ENCODE measurements at regions not wholly inside any gene's neighbourhood (a gene's known extent, or its start where the extent isn't known, plus 50 kb on each side); places are given as distances from the start of the nearest gene placed in this dataset.

DNA sequence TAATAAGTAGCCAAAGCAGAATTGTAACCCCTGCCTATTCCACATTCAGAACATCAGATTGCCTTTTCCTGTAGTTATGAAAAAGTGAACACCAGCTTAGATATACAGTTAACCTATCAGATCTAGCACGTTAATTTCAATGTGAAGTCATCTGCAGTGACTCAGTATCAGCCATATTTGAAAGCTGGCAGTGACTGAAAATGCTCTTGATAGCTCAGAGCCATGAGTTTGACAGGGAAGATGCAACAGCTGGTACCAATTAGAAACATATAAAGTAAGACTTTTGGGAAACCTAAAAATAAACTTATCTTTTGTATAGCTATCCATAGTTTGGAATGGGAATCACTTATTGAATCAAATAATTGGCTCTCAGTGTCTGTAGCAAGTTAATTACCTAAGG is 284.1 kb upstream of the NPSR1 start:
- no peak overlapping the region for H3K4me3 ChIP-seq
- H3K36me3 ChIP-seq = no peaks in the 10 kb centered on the region
- no peak overlapping the region for H3K27ac ChIP-seq
- no peaks in the 10 kb centered on the region for H3K4me1 ChIP-seq
- H3K9me3 ChIP-seq = no peaks in the 10 kb centered on the region
- TF ChIP-seq, protein P1, sequence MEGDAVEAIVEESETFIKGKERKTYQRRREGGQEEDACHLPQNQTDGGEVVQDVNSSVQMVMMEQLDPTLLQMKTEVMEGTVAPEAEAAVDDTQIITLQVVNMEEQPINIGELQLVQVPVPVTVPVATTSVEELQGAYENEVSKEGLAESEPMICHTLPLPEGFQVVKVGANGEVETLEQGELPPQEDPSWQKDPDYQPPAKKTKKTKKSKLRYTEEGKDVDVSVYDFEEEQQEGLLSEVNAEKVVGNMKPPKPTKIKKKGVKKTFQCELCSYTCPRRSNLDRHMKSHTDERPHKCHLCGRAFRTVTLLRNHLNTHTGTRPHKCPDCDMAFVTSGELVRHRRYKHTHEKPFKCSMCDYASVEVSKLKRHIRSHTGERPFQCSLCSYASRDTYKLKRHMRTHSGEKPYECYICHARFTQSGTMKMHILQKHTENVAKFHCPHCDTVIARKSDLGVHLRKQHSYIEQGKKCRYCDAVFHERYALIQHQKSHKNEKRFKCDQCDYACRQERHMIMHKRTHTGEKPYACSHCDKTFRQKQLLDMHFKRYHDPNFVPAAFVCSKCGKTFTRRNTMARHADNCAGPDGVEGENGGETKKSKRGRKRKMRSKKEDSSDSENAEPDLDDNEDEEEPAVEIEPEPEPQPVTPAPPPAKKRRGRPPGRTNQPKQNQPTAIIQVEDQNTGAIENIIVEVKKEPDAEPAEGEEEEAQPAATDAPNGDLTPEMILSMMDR (IDR thresholded peaks at IDR 0.05) = no peak
- DNase-seq (ENCODE audit: low spot score) = no peak
- no peaks in the 10 kb centered on the region for H3K27me3 ChIP-seq

DNA sequence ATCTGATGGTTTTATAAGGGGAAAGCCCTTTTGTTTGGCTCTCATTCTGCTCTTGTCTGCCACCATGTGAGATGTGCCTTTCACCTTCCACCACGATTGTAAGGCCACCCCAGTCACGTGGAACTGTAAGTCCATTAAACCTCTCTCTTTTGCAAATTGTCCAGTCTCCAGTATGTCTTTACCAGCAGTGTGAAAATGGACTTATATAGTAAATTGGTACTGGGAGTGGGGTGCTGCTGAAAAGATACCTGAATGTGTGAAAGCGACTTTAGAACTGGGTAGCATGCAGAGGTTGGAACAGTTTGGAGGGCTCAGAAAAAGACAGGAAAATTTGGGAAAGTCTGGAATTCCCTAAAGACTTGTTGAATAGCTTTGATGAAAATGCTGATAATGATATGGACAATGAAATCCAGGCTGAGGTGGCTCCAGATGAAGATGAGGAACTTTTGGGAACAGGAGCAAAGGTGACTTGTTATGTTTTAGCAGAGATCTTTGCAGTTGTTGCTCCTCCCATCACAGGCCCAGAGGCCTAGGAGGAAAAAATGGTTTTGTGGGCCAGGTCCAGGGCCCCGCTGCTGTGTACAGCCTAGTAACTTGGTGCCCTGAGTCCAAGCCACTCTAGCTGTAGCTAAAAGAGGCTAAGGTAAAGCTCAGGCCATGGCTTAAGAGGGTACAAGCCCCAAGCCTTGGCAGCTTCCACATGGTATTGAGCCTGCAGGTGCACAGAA is 275.7 kb upstream of the NPSR1 start:
- Histone ChIP-seq H3K9me3 (peaks cover 0 to 7% of the 10 kb centered on the region in 2 donors), H3K4me3 (no peak overlapping the region), H3K27me3 (no peaks in the 10 kb centered on the region), H3K27ac (no peak overlapping the region), H3K4me1 (no peaks in the 10 kb centered on the region), H3K36me3 (no peaks in the 10 kb centered on the region)
- DNase-seq (ENCODE audit: low spot score) = no peak
- TF ChIP-seq, protein P1 (IDR thresholded peaks at IDR 0.05) = no peak

DNA sequence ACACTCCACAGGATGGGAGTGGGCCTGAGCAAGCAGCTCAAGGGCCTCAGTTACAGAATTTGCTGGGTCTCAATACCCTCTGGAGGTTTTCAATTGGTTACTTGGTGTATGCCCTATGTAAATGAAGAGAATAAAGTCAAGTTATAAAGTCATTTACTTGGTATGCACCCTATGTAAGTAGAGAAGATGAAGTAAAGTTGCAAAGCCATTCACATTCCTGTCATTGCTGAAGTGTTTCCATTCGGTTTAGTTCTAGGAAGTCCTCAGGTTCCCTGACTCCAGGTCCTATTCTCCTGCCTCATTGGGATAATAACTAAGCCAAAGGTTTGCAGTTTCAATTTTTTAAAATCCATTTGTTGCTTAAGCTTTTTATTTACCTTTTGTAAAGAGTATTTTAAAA is 272.6 kb upstream of the NPSR1 start:
- H3K4me3 ChIP-seq = no peak overlapping the region
- TF ChIP-seq, protein P1 (IDR thresholded peaks at IDR 0.05) = no peak
- no peaks in the 10 kb centered on the region for H3K27me3 ChIP-seq
- H3K4me1 ChIP-seq = no peaks in the 10 kb centered on the region
- no peak for DNase-seq (ENCODE audit: low spot score)
- no peak overlapping the region for H3K27ac ChIP-seq
- no peaks in the 10 kb centered on the region for H3K36me3 ChIP-seq
- H3K9me3 ChIP-seq = peaks cover 0 to 7% of the 10 kb centered on the region in 2 donors

DNA sequence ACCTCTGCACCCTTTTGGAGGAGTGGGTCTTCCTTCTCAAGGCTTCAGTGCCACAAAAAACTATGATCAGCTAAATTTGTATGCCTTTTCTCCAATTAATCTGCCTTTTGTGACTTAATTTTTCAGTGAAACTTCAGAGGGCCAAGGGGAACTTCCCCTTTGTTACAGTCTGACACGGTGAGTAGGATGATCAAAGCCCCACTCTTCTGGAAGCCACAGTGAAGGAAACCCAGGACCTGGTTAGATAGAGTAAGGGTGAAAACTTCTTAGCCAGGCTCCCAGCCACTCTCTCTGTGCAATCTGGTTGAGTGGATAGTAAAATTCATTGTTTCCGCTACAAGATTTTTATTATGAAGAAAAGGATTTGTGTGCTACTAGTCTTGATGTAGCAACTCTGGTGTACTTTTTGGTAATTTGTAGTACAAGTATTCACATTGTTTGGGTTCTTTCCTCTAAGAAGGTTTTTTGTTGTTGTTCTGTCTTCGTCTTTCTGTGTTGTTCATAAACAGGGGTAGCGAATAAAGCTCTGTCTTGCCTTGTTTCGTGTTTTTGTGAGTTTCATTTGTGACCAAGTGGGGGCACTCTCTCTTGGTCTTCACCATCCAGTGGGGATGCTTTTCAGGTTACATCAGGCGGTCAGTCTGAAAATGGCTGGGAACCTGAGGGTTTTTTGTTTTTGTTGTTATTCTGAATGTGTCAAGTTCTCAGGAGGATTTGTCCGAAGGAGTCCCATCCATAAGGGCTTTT is 268.5 kb upstream of the NPSR1 start:
- no peak for DNase-seq (ENCODE audit: low spot score)
- TF ChIP-seq, protein P1 (IDR thresholded peaks at IDR 0.05) = no peak
- Histone ChIP-seq H3K27me3 (no peaks in the 10 kb centered on the region), H3K36me3 (no peaks in the 10 kb centered on the region), H3K4me3 (no peak overlapping the region), H3K4me1 (no peaks in the 10 kb centered on the region), H3K27ac (no peak overlapping the region), H3K9me3 (no peaks in the 10 kb centered on the region)

DNA sequence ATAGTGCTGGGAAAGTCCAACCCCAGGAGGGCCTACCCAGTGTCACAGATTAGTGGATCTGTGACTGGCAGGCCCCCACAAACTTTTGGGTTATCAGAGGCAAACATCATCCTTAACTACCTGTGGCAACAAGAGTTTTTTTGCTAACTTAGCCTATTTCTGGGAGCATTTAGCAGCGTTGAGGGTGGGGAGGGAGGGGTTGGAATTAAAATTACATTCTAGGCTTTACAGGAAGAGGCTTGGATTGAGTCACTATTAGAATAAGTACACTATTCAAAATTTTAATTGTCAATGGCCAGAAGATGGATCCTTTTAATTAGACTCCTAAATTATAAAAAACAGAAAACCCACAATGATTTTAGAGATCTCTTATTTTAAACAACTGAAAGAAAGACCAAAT is 267.9 kb upstream of the NPSR1 start:
- TF ChIP-seq, protein P1 (IDR thresholded peaks at IDR 0.05) = no peak
- no peaks in the 10 kb centered on the region for H3K36me3 ChIP-seq
- H3K4me1 ChIP-seq = no peaks in the 10 kb centered on the region
- no peaks in the 10 kb centered on the region for H3K9me3 ChIP-seq
- H3K27ac ChIP-seq = no peak overlapping the region
- DNase-seq (ENCODE audit: low spot score) = no peak
- no peak overlapping the region for H3K4me3 ChIP-seq
- H3K27me3 ChIP-seq = no peaks in the 10 kb centered on the region

Data from right atrium auricular region (tissue), 2 donors.